GM19397 (cell line): ENCODE measurements at regions not wholly inside any gene's neighbourhood (a gene's known extent, or its start where the extent isn't known, plus 50 kb on each side); places are given as distances from the start of the nearest gene placed in this dataset.
"Not testable (repeated sequence)": the region's sequence is repeated elsewhere in the genome, so short reads cannot be mapped to it uniquely, and the experiment has no call there.

ENCODE experiments used
- ATAC-seq: cut with Tn5 transposase; IDR thresholded peaks from one replicate; pipeline ENCODE4 v1.9.1; 2021; ENCODE audit warnings: mild to moderate bottlenecking, moderate library complexity; ENCODE audit not compliant: unreplicated experiment

GRCh38 chr7:13728430-13728829 lies 261.0 kb downstream of the ETV1 start:
- ATAC-seq = not testable (repeated sequence)

GRCh38 chr7:13731643-13732042 lies 257.8 kb downstream of the ETV1 start:
- ATAC-seq = no peak

GRCh38 chr7:13737563-13737962 lies 251.9 kb downstream of the ETV1 start:
- ATAC-seq = no peak

DNA sequence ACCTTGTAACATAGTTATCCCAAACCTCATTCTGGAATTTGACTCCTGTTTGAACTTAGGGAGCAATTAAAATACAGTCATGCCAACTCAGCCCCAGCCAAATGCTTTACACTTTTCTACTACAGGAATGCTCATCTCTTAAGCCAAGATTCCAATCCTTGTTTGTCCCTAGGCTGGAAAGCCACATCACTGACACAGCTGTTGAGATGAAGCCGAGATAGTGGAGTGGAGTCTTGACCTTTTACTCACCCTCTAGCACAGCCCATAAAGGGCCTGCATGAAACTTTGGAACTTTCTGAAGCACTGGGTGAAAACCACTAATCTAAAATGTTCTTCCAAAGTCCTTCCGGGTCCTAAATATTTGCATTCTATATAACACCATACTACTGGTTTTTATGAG lies 247.3 kb downstream of the ETV1 start:
- ATAC-seq = no peak

GRCh38 chr7:13742811-13743210 lies 246.7 kb downstream of the ETV1 start:
- no peak for ATAC-seq

DNA sequence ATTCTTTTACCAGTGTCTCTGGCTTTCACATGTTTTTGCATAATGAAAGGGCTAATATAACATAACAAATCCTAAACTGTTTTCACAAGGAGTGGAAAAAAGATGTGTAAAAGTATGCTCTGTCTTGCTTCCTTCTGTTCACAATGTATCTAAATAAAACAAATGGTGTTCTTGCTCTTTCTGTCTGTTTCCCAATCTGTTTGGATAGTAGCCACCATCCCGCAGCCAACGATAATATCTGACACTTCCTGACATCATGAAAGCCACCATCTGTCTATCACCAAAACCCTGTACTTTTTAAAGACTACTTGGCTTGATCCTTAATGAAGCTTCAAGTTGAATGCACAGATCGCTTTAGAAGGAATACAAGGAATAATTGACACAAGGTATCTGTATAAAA lies 246.2 kb downstream of the ETV1 start:
- no peak for ATAC-seq

- ATAC-seq = no peak
Observed at GRCh38 chr7:13745530-13745929, 243.9 kb downstream of the ETV1 start.

GRCh38 chr7:13748998-13749397 lies 240.5 kb downstream of the ETV1 start:
- no peak for ATAC-seq

DNA sequence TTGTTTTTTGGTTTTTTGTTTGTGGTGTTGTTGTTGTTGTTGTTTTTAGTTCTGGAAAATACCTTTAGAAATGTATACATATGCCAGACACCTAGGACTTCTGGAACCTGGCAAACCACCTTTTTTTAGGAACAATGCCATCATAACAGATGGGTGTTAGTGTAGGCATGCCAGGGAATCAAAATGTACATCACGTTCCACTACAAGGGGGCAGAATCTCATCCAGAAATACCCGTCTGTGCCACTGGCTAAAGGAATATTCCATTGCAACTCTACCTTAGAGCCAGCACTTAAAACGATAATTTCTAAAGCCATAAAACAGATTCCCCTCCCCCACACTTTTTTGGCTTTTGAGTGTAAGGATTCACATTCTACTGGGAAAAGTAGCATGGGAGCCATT lies 239.8 kb downstream of the ETV1 start:
- no peak for ATAC-seq

- no peak for ATAC-seq
Observed at GRCh38 chr7:13751766-13752165, 237.7 kb downstream of the ETV1 start.

DNA sequence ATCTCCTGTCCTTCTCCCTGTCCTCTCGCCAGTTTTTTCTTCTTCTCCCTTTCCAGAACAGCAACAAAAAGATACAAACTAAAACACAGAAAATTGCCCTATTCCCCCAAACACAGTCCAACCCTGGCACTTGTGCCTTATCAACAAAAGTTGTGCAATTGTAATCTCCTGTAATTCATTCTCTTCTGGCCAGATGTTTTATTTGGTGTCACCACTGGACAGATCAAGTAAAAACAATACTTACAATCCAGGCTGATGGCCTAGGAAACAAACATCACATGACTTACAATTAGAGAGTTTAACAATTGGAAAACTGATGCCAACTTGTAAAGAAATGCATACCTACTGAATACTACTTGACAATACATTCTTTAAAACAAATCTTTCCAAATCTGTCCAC lies 231.6 kb downstream of the ETV1 start:
- no peak for ATAC-seq

GRCh38 chr7:13765853-13766252 lies 223.6 kb downstream of the ETV1 start:
- ATAC-seq = not testable (repeated sequence)

- no peak for ATAC-seq
Observed at GRCh38 chr7:13770305-13770704, 219.2 kb downstream of the ETV1 start.

- ATAC-seq = no peak
Observed at GRCh38 chr7:13774976-13775375, 214.5 kb downstream of the ETV1 start.

DNA sequence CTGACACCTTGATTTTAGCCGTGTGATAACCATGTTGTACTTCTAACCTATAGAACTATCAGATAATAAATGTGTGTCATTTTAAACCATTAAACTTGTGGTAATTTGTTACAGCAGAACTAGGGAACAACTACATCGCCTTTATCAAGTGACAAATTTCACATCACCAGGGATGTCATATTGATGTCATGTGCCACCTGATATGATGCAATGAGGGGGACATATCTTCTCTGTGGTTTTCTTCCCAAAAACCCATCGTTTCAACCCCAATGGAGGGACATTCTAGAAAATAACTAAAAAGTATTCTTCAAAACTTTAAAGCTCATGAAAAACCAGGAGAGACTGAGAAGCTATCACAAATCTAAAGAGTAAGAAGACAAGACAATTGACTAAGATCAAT lies 212.2 kb downstream of the ETV1 start:
- ATAC-seq = no peak

GRCh38 chr7:13778967-13779366 lies 210.5 kb downstream of the ETV1 start:
- no peak for ATAC-seq

- no peak for ATAC-seq
Observed at GRCh38 chr7:13790611-13791010, 198.9 kb downstream of the ETV1 start.

DNA sequence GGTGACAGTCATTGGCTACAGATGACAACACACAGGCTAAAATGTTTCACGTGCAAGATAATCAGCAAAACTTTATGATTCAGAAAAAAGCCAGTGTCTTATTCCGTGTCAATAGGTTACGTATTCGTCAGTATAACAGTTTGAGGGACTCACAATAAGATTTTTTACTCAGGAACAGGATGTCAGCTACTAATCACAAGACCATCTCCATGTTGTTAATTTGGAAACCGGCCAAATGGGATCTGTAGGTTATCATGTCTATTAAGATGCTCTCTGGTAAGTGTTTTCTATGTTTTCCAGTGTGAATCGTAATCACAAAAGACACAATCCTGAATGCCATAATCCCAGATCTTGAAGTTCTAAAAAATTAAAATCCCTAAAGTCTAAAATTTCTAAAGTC lies 197.3 kb downstream of the ETV1 start:
- no peak for ATAC-seq

GRCh38 chr7:13793926-13794325 lies 195.5 kb downstream of the ETV1 start:
- ATAC-seq = no peak

DNA sequence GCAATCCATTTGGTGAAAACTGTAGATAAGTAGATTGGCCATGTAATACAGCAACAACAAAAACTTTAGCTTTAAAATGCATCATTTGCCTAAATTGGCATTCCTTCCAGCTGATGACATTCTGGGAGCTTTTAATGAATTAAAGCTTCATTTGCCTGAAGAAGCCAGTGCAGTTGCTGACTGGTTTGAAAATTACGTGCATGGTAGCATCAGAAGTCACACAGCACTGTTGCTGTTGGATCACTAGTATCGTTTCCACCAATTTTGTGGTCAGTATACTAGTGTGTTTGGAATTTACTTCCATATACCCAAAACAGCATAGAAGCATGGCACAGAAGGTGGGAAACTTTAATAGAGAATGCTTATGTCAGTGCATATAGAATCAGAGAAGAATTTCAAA lies 194.9 kb downstream of the ETV1 start:
- no peak for ATAC-seq

- ATAC-seq = no peak
Observed at GRCh38 chr7:13797545-13797944, 191.9 kb downstream of the ETV1 start.

GRCh38 chr7:13800694-13801448 lies 188.6 kb downstream of the ETV1 start:
- no peak for ATAC-seq

DNA sequence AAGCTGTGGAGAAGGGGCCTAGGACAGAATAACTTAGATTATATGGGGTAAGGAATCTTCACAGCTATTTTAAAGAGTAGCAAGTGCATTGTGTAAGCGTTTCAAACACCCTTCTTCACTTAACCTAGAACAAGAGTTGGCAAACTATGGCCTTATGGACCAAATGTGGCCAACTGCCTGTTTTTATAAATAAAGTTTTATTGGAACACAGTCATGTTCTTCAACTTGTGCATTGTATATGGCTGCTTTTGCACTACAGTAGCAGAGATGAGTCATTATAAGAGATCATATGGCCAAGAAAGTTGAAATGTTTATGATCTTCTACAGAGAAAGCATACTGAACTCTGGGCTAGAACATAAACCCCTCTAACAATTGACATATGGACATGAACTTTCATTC lies 187.8 kb downstream of the ETV1 start:
- ATAC-seq = no peak
